HEK293T (cell line): ENCODE measurements at regions not wholly inside any gene's neighbourhood (a gene's known extent, or its start where the extent isn't known, plus 50 kb on each side); places are given as distances from the start of the nearest gene placed in this dataset.

Experiments used
- CTCF ChIA-PET: fragments of 350-600 bp; formaldehyde crosslinking; extraction: SDS; loops from one replicate; lab custom pipeline; 2021; ENCODE audit warnings: antibody characterized with exemption, inconsistent platforms; lab: Yijun Ruan, JAX
- POLR2A ChIA-PET: fragments of 350-600 bp; formaldehyde crosslinking; extraction: SDS; loops from one replicate; lab custom pipeline; 2020; ENCODE audit warnings: antibody characterized with exemption, inconsistent platforms; lab: Yijun Ruan, JAX
- DNase-seq: peaks from one replicate; pipeline ENCODE4 v3.0.0; 2012; ENCODE audit warnings: mixed read lengths; ENCODE audit errors: extremely low spot score
- ARNT ChIP-seq: fragments of 450-650 bp; IDR thresholded peaks from 2 replicates; pipeline ENCODE4 v1.6.1; 2017; ENCODE audit warnings: mild to moderate bottlenecking
- BHLHE40 ChIP-seq: fragments of 450-650 bp; IDR thresholded peaks from 2 replicates; pipeline ENCODE4 v1.6.1; 2016; ENCODE audit warnings: mild to moderate bottlenecking, moderate library complexity, borderline replicate concordance
- CTBP1 ChIP-seq: fragments of 450-650 bp; IDR thresholded peaks from 2 replicates; pipeline ENCODE4 v1.6.1; 2016; ENCODE audit warnings: borderline replicate concordance
- ELF4 ChIP-seq: fragments of 450-650 bp; IDR thresholded peaks from 2 replicates; pipeline ENCODE4 v1.6.1; 2017; ENCODE audit warnings: antibody characterized with exemption
- FOXA1 ChIP-seq: fragments of 450-650 bp; IDR thresholded peaks from 2 replicates; pipeline ENCODE4 v1.6.1; 2016; ENCODE audit warnings: mild to moderate bottlenecking
- FOXK2 ChIP-seq: fragments of 450-650 bp; IDR thresholded peaks from 2 replicates; pipeline ENCODE4 v1.6.1; 2016; ENCODE audit warnings: mild to moderate bottlenecking
- FOXM1 ChIP-seq: fragments of 450-650 bp; IDR thresholded peaks from 2 replicates; pipeline ENCODE4 v1.6.1; 2017; ENCODE audit warnings: mild to moderate bottlenecking, borderline replicate concordance
- HDGF ChIP-seq: fragments of 450-650 bp; IDR thresholded peaks from 2 replicates; pipeline ENCODE4 v1.6.1; 2017; ENCODE audit warnings: antibody characterized with exemption, borderline replicate concordance
- L3MBTL2 ChIP-seq: fragments of 450-650 bp; conservative IDR thresholded peaks from 2 replicates; pipeline ENCODE4 v1.6.1; 2016; ENCODE audit warnings: mild to moderate bottlenecking
- LEF1 ChIP-seq: fragments of 450-650 bp; IDR thresholded peaks from 2 replicates; pipeline ENCODE4 v1.6.1; 2017; ENCODE audit warnings: mild to moderate bottlenecking, borderline replicate concordance
- NFRKB ChIP-seq: fragments of 450-650 bp; IDR thresholded peaks from 2 replicates; pipeline ENCODE4 v1.6.1; 2016; ENCODE audit warnings: mild to moderate bottlenecking, moderate library complexity
- PKNOX1 ChIP-seq: fragments of 450-650 bp; IDR thresholded peaks from 2 replicates; pipeline ENCODE4 v1.6.1; 2016
- SP1 ChIP-seq: fragments of 450-650 bp; IDR thresholded peaks from 2 replicates; pipeline ENCODE4 v1.6.1; 2017
- SUZ12 ChIP-seq: fragments of 450-650 bp; IDR thresholded peaks from 2 replicates; pipeline ENCODE4 v1.6.1; 2016; ENCODE audit warnings: mild to moderate bottlenecking
- TARDBP ChIP-seq: fragments of 450-650 bp; IDR thresholded peaks from 2 replicates; pipeline ENCODE4 v1.6.1; 2016
- ZNF384 ChIP-seq: fragments of 450-650 bp; IDR thresholded peaks from 2 replicates; pipeline ENCODE4 v1.6.1; 2016

DNA sequence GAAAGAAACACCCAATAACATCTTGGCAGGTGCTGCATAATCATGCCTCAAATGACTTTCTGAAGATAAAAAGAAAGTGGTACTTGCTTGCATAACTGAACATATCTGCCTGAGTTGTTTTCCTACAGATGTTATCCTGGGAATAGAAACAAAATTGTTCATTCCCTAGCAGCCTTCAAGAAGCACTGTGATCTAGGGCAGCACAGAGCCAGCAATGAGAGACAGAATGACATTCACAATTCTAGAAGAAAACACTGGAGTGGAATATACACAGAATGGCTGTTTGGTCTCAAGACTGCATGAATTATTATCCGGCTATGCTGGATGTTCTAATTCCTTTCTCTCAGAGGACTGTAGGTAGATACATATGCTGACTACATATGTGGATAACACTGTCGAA lies 790.9 kb downstream of the PDHA2 start:
- ChIA-PET POLR2A (no interaction called here), CTCF (no interaction called here)
- TF ChIP-seq NFRKB (no peak), BHLHE40 (no peak), L3MBTL2 (no peak), LEF1 (no peak), ZNF384 (no peak), FOXM1 (no peak), SUZ12 (no peak), PKNOX1 (no peak), SP1 (no peak), FOXA1 (no peak), ELF4 (no peak), FOXK2 (no peak), CTBP1 (no peak), TARDBP (no peak), HDGF (no peak), ARNT (no peak)
- no peak for DNase-seq

GRCh38 chr4:96637971-96638412 lies 798.1 kb downstream of the PDHA2 start:
- CTCF ChIA-PET = no interaction called here
- no peak for TF ChIP-seq ELF4
- TF ChIP-seq PKNOX1 = peak; percentile 75
- POLR2A ChIA-PET = no interaction called here
- DNase-seq = peak; percentile 6

DNA sequence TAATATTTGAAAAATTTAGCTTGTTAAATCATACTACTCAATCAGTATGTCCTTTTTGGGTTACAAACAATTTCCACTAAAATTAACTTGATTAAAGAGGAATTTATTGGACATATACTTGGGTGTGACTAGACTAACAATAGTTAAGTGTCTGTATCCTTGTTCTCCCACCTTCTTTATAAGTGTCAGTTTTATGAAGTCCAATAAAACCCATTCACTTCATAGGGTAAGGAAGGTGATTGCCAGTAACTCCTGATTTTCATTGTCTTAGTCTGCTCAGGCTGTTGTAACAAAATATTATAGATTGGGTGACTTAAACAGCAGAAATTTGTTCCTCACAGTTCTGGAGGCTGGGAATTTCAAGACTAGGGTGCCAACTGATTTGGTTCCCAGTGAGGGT lies 800.0 kb downstream of the PDHA2 start:
- CTCF ChIA-PET = no interaction called here
- TF ChIP-seq FOXK2 (no peak), ARNT (no peak), CTBP1 (no peak), L3MBTL2 (no peak), SUZ12 (no peak), LEF1 (no peak)
- POLR2A ChIA-PET = no interaction called here
- DNase-seq = no peak

DNA sequence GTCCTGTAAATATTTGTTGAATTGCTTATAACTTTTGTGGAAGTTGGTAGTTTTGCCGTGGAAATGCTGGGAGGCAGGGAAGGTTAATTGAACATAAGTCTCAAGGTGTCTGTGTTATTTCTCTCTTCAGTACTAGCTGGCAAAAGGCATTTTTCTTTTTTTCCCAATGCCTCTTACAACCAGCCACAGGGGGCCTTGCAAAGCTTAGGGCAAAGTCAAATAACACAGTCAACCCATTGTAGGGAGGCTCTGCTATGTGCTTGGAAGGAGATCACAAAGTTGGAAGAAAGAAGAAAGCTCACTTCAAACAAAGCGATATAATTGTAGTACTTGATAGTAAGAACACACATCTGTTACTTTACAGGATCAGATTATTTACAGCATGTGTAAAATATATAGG lies 802.6 kb downstream of the PDHA2 start:
- no peak for DNase-seq
- ChIA-PET POLR2A (no interaction called here), CTCF (interaction anchor here (0.7 kb wide), 1 partner anchor 837 kb away, joined by 3 read pairs; no protein-coding TSS in a partner anchor)
- no peak for TF ChIP-seq BHLHE40
- TF ChIP-seq FOXA1 = no peak
- no peak for TF ChIP-seq L3MBTL2
- no peak for TF ChIP-seq NFRKB
- no peak for TF ChIP-seq SP1
- TF ChIP-seq ZNF384 = no peak
- TF ChIP-seq CTBP1 = no peak
- no peak for TF ChIP-seq LEF1
- TF ChIP-seq FOXK2 = no peak
- TF ChIP-seq ELF4 = no peak
- TF ChIP-seq TARDBP = no peak
- no peak for TF ChIP-seq ARNT
- no peak for TF ChIP-seq SUZ12
- TF ChIP-seq PKNOX1 = no peak
- TF ChIP-seq HDGF = no peak
- TF ChIP-seq FOXM1 = no peak

DNA sequence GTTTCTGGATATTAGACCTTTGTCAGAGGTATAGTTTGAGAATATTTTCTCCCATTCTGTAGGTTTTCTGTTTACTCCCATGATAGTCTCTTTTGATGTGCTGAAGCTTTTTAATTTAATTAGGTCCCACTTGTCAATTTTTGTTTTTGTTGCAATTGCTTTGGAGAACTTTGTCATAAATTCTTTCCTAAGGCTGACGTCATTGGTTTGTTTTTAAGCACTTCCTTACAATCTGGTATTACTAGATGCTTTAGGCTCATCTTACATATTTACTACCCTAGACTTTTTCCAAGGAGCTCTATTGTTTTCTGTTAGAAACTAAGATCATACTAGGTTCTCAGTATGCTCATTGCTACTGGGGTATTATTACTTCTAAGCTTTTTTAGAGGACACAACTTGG lies 806.3 kb downstream of the PDHA2 start:
- ChIA-PET CTCF (no interaction called here), POLR2A (no interaction called here)
- TF ChIP-seq SP1 (no peak), LEF1 (no peak), TARDBP (no peak), FOXA1 (no peak), HDGF (no peak), FOXM1 (no peak), L3MBTL2 (no peak), NFRKB (no peak), ARNT (no peak), BHLHE40 (no peak), ZNF384 (no peak), FOXK2 (no peak), PKNOX1 (no peak), SUZ12 (no peak), ELF4 (no peak), CTBP1 (no peak)
- no peak for DNase-seq

DNA sequence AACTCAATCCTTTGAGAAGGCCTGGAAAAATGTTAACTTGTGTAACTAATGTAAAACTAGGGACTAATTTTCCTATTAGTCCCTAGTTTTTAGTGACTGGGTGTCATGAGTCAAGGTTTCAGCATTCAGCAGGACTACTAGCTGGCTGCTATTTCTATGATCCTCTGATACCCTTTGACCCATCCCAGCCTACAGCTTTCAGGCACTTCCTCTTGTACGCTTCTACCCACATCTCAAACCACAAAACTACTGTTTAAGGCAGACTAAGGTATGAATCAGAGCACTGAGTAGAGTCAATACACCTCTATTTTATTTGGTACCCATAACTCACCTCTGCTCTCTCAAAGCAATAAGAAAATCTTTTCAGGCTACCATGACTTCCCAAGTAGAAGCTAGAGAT lies 809.6 kb downstream of the PDHA2 start:
- CTCF ChIA-PET = no interaction called here
- POLR2A ChIA-PET = no interaction called here

More for the DNA sequence above, 809.6 kb downstream of the PDHA2 start:
- no peak for DNase-seq
- no peak for TF ChIP-seq L3MBTL2
- no peak for TF ChIP-seq LEF1
- no peak for TF ChIP-seq FOXM1
- no peak for TF ChIP-seq ARNT
- no peak for TF ChIP-seq ELF4
- TF ChIP-seq CTBP1 = no peak
- TF ChIP-seq PKNOX1 = no peak
- TF ChIP-seq NFRKB = no peak
